ENCODE measurements at regions not wholly inside any gene's neighbourhood (a gene's known extent, or its start where the extent isn't known, plus 50 kb on each side); places are given as distances from the start of the nearest gene placed in this dataset.

DNA sequence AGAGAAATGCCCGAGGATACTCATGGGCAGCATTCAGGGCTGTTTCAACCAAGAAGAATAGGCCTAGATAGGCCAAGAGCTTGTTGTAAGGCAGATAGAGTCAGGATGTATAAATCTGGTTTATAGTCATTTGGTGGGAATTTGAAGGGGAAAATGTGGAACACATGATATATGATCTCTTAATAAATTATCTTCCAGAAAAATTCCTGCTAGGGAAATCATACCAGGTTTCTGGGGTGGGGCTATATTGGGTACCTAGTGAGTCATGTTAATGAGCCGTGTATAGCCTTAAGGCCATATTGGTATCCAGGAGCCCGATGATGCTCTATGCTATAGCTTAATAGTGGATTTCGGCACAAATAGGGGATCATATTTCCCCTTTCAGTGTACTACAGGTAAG, 51.5 kb upstream of the HTR2A start:
- DNase-seq, result no peak
- intact Hi-C loops (cut with micrococcal nuclease), result no loop called here
- Mint-ChIP-seq H3K27ac (no peak overlapping the region), H3K9me3 (peaks cover 6% of the 10 kb centered on the region), H3K36me3 (ENCODE audit: low read depth) (no peaks in the 10 kb centered on the region), H3K4me1 (no peaks in the 10 kb centered on the region), H3K27me3 (peaks cover 6% of the 10 kb centered on the region), H3K4me3 (no peak overlapping the region)

GRCh38 chr13:46947425-46948191, 50.8 kb upstream of the HTR2A start:
- Mint-ChIP-seq H3K27me3 (peaks cover 2% of the 10 kb centered on the region), H3K27ac (no peak overlapping the region), H3K36me3 (ENCODE audit: low read depth) (no peaks in the 10 kb centered on the region), H3K4me3 (no peak overlapping the region), H3K4me1 (no peaks in the 10 kb centered on the region), H3K9me3 (peaks cover 6% of the 10 kb centered on the region)
- intact Hi-C loops (cut with micrococcal nuclease), result no loop called here
- no peak for DNase-seq

All from activated CD4-positive, alpha-beta T cell treated with anti-CD3 and anti-CD28 coated beads, Interleukin-2, amount 10 ng/mL, durations not matched to agents 24 days and 14 days (primary cell).